Fibroblast of gingiva (primary cell): ENCODE measurements at regions not wholly inside any gene's neighbourhood (a gene's known extent, or its start where the extent isn't known, plus 50 kb on each side); places are given as distances from the start of the nearest gene placed in this dataset.

Source experiments
- DNase-seq: peaks from one replicate; pipeline ENCODE4 v3.0.0-alpha.2; 2011; ENCODE audit warnings: low read depth

GRCh38 chr14:62015945-62016344 is 253.7 kb downstream of the SNAPC1 start:
- DNase-seq, result no peak

- no peak for DNase-seq
These were observed 255.5 kb downstream of the SNAPC1 start for GRCh38 chr14:62017651-62018230.

- no peak for DNase-seq
These were observed 256.4 kb downstream of the SNAPC1 start for GRCh38 chr14:62018606-62019005.

GRCh38 chr14:62027958-62028357 is 265.7 kb downstream of the SNAPC1 start:
- DNase-seq, result no peak

GRCh38 chr14:62029569-62029924 is 267.3 kb downstream of the SNAPC1 start:
- DNase-seq, result no peak

GRCh38 chr14:62030387-62030786 is 268.2 kb downstream of the SNAPC1 start:
- DNase-seq, result no peak

- no peak for DNase-seq
These were observed 269.3 kb downstream of the SNAPC1 start for GRCh38 chr14:62031504-62031903.

GRCh38 chr14:62053188-62053587 is 291.0 kb downstream of the SNAPC1 start:
- no peak for DNase-seq

- no peak for DNase-seq
These were observed 294.6 kb downstream of the SNAPC1 start for GRCh38 chr14:62056789-62057188.

GRCh38 chr14:62062645-62063044 is 300.4 kb downstream of the SNAPC1 start:
- no peak for DNase-seq

GRCh38 chr14:62064751-62065323 is 302.6 kb downstream of the SNAPC1 start:
- DNase-seq, result no peak

- DNase-seq, result no peak
These were observed 304.1 kb downstream of the SNAPC1 start for GRCh38 chr14:62066304-62066703.

- DNase-seq, result no peak
These were observed 308.8 kb downstream of the SNAPC1 start for GRCh38 chr14:62071039-62071438.

- no peak for DNase-seq
These were observed 314.1 kb downstream of the SNAPC1 start for GRCh38 chr14:62076368-62076767.

- DNase-seq, result no peak
These were observed 314.8 kb downstream of the SNAPC1 start for GRCh38 chr14:62076825-62077605.

- no peak for DNase-seq
These were observed 315.5 kb downstream of the SNAPC1 start for GRCh38 chr14:62077676-62078261.

GRCh38 chr14:62079038-62079437 is 316.8 kb downstream of the SNAPC1 start:
- DNase-seq, result no peak

- DNase-seq, result no peak
These were observed 318.9 kb downstream of the SNAPC1 start for GRCh38 chr14:62081012-62081612.

GRCh38 chr14:62081951-62082350 is 319.7 kb downstream of the SNAPC1 start:
- no peak for DNase-seq

GRCh38 chr14:62082779-62083178 is 320.6 kb downstream of the SNAPC1 start:
- no peak for DNase-seq

GRCh38 chr14:62084020-62084419 is 321.8 kb downstream of the SNAPC1 start:
- no peak for DNase-seq

GRCh38 chr14:62087191-62087590 is 325.0 kb downstream of the SNAPC1 start:
- DNase-seq, result no peak

- no peak for DNase-seq
These were observed 331.5 kb downstream of the SNAPC1 start for GRCh38 chr14:62093736-62094135.
